Stimulated activated CD8-positive, alpha-beta memory T cell treated with anti-CD3 and anti-CD28 coated beads, Interleukin-2, amount 100 ng/mL, for 48 hours (primary cell): ENCODE measurements at regions not wholly inside any gene's neighbourhood (a gene's known extent, or its start where the extent isn't known, plus 50 kb on each side); places are given as distances from the start of the nearest gene placed in this dataset.

Experiments used
- DNase-seq, 2 donors: peaks; one replicate each; pipeline ENCODE4 v3.0.0-alpha.2; 2020; ENCODE audit warnings: low read depth in 2 of 2

- no peak for DNase-seq
Observed at GRCh38 chr5:164844348-164844747, 1338.9 kb downstream of the MAT2B start.

DNA sequence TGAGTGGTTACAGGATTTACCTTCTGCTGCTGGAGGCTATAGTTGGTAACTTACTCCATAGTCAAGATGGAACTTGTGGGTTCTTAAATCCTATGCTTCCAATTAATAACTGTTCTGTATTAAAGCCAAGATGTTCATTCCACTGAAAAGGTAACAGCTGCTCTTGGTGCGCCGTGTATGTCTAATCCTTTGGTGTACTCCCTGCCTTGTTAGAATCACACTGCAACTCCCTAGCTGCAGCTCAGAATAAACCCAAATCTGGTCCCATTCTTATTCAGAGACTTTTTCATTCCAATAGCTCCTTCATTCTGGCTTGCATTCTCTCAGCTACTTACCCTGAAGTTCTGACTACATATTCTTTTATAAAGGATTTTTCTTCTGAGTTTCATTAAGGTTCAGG is 1355.5 kb downstream of the MAT2B start:
- DNase-seq: no peak

- no peak for DNase-seq
Observed at GRCh38 chr5:164861610-164862009, 1356.2 kb downstream of the MAT2B start.

GRCh38 chr5:164868761-164869160 is 1363.3 kb downstream of the MAT2B start:
- DNase-seq: no peak

DNA sequence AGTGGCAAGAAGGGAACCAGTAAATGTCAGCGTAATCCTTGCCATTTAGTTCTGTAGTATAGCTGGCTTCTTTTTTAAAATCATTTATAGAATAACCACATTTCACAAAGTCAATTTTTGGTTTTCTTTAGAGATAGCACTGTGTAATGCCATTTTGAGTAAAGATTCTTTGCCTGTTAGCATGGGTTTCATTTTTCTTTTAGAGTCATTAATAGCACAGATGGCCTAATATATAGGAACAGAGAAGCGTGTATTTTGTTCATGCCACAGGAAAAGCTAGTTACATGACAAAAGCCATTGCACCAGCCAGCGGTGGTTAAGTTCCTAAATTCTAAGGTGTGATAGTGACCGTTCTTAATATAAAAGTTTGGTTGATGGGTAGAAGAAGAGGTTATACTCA is 1363.9 kb downstream of the MAT2B start:
- DNase-seq: no peak

DNA sequence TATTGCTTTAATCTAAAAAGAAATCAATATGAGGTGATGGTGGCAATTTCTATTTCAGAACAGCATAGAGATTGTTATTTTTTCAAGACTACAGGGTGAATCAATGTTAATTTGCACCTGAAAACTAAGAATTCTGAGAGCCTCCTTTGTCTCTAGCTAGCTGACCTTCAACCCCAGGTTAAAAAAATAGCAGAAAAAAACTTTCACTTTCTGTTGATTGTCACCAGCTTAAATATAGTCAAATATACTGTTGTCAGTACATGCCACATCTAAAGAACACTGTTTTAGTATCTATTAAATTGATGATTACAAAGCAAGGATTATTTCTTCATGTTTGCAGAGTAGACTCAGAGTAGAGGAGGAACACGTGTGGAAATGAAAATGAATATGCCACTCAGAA is 1371.4 kb downstream of the MAT2B start:
- DNase-seq: no peak

- DNase-seq: no peak
Observed at GRCh38 chr5:164881442-164881841, 1376.0 kb downstream of the MAT2B start.

GRCh38 chr5:164885179-164885578 is 1379.8 kb downstream of the MAT2B start:
- DNase-seq: no peak

GRCh38 chr5:164893071-164893470 is 1387.7 kb downstream of the MAT2B start:
- DNase-seq: no peak

GRCh38 chr5:164898705-164899104 is 1393.3 kb downstream of the MAT2B start:
- DNase-seq: no peak

GRCh38 chr5:164909673-164910072 is 1404.3 kb downstream of the MAT2B start:
- no peak for DNase-seq

DNA sequence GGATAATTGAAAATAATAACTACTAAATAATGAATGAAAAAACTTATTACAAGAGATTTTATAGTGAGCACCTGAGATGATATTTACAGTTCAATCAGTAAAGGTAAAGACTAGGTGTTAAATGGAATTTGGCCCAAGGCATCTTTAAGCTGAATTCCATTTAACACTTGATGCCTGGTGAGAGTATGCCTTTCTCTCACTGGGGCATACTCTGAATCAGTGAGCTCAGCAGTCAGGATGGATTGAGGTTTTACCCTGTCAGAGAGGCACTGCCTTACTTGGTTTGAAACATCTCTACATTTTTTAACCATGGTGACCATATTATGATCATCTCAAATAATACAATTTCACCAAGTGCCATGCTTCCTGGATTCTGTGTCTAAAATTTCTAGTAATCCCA is 1416.3 kb downstream of the MAT2B start:
- no peak for DNase-seq

DNA sequence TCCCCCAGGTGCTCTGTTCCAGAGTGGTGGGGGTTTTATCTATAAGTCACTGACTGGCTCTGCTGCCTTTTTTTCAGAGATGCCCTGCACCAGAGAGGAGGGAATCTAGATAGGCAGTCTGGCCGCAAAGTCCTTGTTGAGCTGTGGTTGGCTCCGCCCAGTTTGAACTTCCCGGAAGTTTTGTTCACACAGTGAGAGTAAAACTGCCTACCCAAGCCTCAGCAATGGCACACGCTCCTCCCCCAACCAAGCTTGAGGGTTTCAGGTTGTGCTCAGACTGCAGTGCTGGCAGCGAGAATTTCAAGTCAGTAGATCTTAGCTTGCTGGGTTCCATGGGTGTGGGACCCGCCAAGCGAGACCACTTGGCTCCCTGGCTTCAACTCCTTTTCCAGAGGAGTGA is 1428.6 kb downstream of the MAT2B start:
- no peak for DNase-seq

- DNase-seq: no peak
Observed at GRCh38 chr5:164934561-164934960, 1429.1 kb downstream of the MAT2B start.

GRCh38 chr5:164941132-164941531 is 1435.7 kb downstream of the MAT2B start:
- DNase-seq: no peak

GRCh38 chr5:164950927-164951326 is 1445.5 kb downstream of the MAT2B start:
- no peak for DNase-seq

DNA sequence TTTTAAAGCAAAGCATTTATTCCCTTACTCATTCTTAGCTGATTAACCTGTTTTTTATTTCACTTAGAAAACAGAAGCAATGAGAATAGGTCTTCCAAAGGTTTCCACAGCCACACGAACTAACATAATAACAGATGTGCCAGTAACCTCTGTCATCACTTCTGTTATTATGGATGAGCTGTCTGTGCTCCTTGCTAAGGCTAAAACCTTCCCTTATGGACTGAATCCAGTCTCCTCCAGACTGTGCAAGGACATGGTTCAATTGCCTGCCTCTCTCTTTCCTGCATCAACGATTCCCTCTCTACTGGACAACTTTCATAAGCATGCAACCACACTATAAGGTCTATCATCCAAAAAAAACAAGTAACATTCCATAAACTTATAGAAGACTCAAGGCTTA is 1446.2 kb downstream of the MAT2B start:
- no peak for DNase-seq

DNA sequence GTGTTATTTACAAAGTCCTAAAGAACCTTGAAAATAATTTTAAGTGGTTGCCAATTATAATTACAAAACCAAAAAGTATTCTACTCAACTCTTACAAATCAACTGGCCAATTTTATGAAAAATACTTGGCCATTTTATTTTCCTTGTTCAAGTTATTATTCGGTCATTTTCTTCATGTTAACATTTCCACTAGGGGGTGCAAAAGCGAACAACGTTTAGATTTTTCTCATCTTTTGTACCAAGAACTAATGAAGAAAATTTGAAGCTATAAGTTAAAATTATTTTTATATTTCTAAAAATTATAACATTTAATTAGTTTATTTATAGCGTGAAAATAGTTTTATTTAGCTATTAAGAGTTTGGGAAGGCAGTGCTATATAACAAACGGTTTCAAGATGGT is 1453.3 kb downstream of the MAT2B start:
- DNase-seq: no peak

GRCh38 chr5:164959761-164960160 is 1454.3 kb downstream of the MAT2B start:
- no peak for DNase-seq

- no peak for DNase-seq
Observed at GRCh38 chr5:164962329-164962961, 1457.0 kb downstream of the MAT2B start.

GRCh38 chr5:164966611-164967010 is 1461.2 kb downstream of the MAT2B start:
- no peak for DNase-seq

DNA sequence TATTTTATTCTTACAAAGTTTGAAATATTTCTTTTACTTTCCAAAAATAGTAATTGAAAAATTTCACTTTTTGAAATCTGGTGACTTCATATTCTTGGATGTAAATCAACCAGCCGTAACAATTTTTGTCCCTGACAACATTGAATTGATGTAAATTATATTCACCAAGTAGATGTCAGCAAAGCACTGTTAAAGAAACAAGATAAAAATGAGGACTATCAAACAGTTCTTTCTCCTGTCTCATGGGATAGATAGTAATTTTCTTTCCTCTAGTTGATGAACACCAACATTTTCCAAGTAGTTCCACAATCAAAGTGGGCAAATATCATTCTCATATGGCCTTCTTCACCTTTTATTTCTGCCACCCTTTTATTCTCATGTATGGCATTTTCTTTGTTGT is 1461.9 kb downstream of the MAT2B start:
- DNase-seq: no peak

- no peak for DNase-seq
Observed at GRCh38 chr5:164972973-164973372, 1467.6 kb downstream of the MAT2B start.

DNA sequence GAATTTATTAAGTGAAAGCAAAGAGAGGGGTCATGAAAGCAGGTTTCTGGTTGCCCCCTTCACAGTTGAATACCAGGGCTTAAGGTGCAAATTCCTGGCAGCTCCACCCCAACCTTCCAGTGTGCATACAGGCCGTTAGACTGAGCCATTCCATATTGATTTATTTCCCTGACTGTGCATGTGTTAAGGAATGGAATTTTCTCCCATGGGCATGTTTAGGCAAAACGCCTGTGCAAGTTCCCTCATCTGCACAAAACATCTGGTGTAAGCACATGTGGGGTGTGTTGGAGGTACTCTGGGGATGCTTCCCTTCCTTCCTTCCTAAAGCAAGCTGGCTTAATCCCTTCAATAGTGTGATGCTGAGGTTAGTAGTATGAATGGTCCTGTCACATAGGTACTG is 1470.6 kb downstream of the MAT2B start:
- no peak for DNase-seq
